ENCODE measurements at regions not wholly inside any gene's neighbourhood (a gene's known extent, or its start where the extent isn't known, plus 50 kb on each side); places are given as distances from the start of the nearest gene placed in this dataset.

- Mint-ChIP-seq H3K27me3 (no peaks in the 10 kb centered on the region), H3K36me3 (no peaks in the 10 kb centered on the region), H3K4me3 (no peak overlapping the region), H3K27ac (no peak overlapping the region), H3K4me1 (no peaks in the 10 kb centered on the region), H3K9me3 (peaks cover 0 to 5% (median 0%) of the 10 kb centered on the region in 3 donors)
Measured at GRCh38 chr4:19135895-19136633, 1114.5 kb upstream of the LCORL start.

- no peaks in the 10 kb centered on the region for H3K4me1 Mint-ChIP-seq
- no peaks in the 10 kb centered on the region for H3K36me3 Mint-ChIP-seq
- H3K9me3 Mint-ChIP-seq = peaks cover 0 to 5% (median 0%) of the 10 kb centered on the region in 3 donors
- no peak overlapping the region for H3K4me3 Mint-ChIP-seq
- H3K27ac Mint-ChIP-seq = no peak overlapping the region
- H3K27me3 Mint-ChIP-seq = no peaks in the 10 kb centered on the region
Measured at GRCh38 chr4:19134685-19135084, 1113.1 kb upstream of the LCORL start.

- Mint-ChIP-seq H3K27ac (no peak overlapping the region), H3K4me3 (no peak overlapping the region), H3K27me3 (no peaks in the 10 kb centered on the region), H3K4me1 (no peaks in the 10 kb centered on the region), H3K36me3 (no peaks in the 10 kb centered on the region), H3K9me3 (no peaks in the 10 kb centered on the region)
Measured at GRCh38 chr4:19133315-19133714, 1111.8 kb upstream of the LCORL start.

GRCh38 chr4:19130866-19131265, 1109.3 kb upstream of the LCORL start:
- H3K4me3 Mint-ChIP-seq = no peak overlapping the region
- H3K27ac Mint-ChIP-seq = no peak overlapping the region
- no peaks in the 10 kb centered on the region for H3K27me3 Mint-ChIP-seq
- no peaks in the 10 kb centered on the region for H3K4me1 Mint-ChIP-seq
- H3K9me3 Mint-ChIP-seq = no peaks in the 10 kb centered on the region
- H3K36me3 Mint-ChIP-seq = no peaks in the 10 kb centered on the region

- Mint-ChIP-seq H3K27ac (no peak overlapping the region), H3K4me1 (peaks cover 0 to 4% (median 0%) of the 10 kb centered on the region in 3 donors), H3K27me3 (peaks cover 2% of the 10 kb centered on the region), H3K36me3 (no peaks in the 10 kb centered on the region), H3K4me3 (no peak overlapping the region), H3K9me3 (peaks cover 0 to 13% (median 3%) of the 10 kb centered on the region in 3 donors)
Measured at GRCh38 chr4:19128176-19128575, 1106.6 kb upstream of the LCORL start.

GRCh38 chr4:19126903-19127302, 1105.3 kb upstream of the LCORL start:
- H3K4me1 Mint-ChIP-seq = peaks cover 0 to 4% (median 0%) of the 10 kb centered on the region in 3 donors
- no peak overlapping the region for H3K27ac Mint-ChIP-seq
- H3K36me3 Mint-ChIP-seq = no peaks in the 10 kb centered on the region
- H3K27me3 Mint-ChIP-seq = peaks cover 2% of the 10 kb centered on the region
- H3K9me3 Mint-ChIP-seq = peaks cover 0 to 13% (median 3%) of the 10 kb centered on the region in 3 donors
- H3K4me3 Mint-ChIP-seq = no peak overlapping the region

- peaks cover 2% of the 10 kb centered on the region for H3K27me3 Mint-ChIP-seq
- H3K27ac Mint-ChIP-seq = no peak overlapping the region
- peaks cover 0 to 13% (median 7%) of the 10 kb centered on the region in 3 donors for H3K9me3 Mint-ChIP-seq
- no peaks in the 10 kb centered on the region for H3K36me3 Mint-ChIP-seq
- no peak overlapping the region for H3K4me3 Mint-ChIP-seq
- H3K4me1 Mint-ChIP-seq = peaks cover 0 to 4% (median 0%) of the 10 kb centered on the region in 3 donors
Measured at GRCh38 chr4:19123681-19124080, 1102.1 kb upstream of the LCORL start.

GRCh38 chr4:19119904-19120560, 1098.5 kb upstream of the LCORL start:
- peaks cover 0 to 15% (median 9%) of the 10 kb centered on the region in 3 donors for H3K9me3 Mint-ChIP-seq
- no peaks in the 10 kb centered on the region for H3K36me3 Mint-ChIP-seq
- H3K27ac Mint-ChIP-seq = no peak overlapping the region
- no peaks in the 10 kb centered on the region for H3K27me3 Mint-ChIP-seq
- no peak overlapping the region for H3K4me3 Mint-ChIP-seq
- peaks cover 0 to 4% (median 0%) of the 10 kb centered on the region in 3 donors for H3K4me1 Mint-ChIP-seq

GRCh38 chr4:19117022-19117421, 1095.5 kb upstream of the LCORL start:
- Mint-ChIP-seq H3K27ac (no peak overlapping the region), H3K9me3 (peaks cover 0 to 6% (median 6%) of the 10 kb centered on the region in 3 donors), H3K4me1 (no peaks in the 10 kb centered on the region), H3K4me3 (no peak overlapping the region), H3K27me3 (no peaks in the 10 kb centered on the region), H3K36me3 (no peaks in the 10 kb centered on the region)

- Mint-ChIP-seq H3K36me3 (no peaks in the 10 kb centered on the region), H3K4me1 (no peaks in the 10 kb centered on the region), H3K27ac (no peak overlapping the region), H3K4me3 (no peak overlapping the region), H3K27me3 (no peaks in the 10 kb centered on the region), H3K9me3 (peaks cover 1 to 11% (median 7%) of the 10 kb centered on the region in 3 donors)
Measured at GRCh38 chr4:19104176-19104575, 1082.6 kb upstream of the LCORL start.

- peaks cover 1 to 13% (median 4%) of the 10 kb centered on the region in 3 donors for H3K9me3 Mint-ChIP-seq
- H3K27ac Mint-ChIP-seq = no peak overlapping the region
- no peak overlapping the region for H3K4me3 Mint-ChIP-seq
- H3K27me3 Mint-ChIP-seq = no peaks in the 10 kb centered on the region
- H3K36me3 Mint-ChIP-seq = no peaks in the 10 kb centered on the region
- H3K4me1 Mint-ChIP-seq = no peaks in the 10 kb centered on the region
Measured at GRCh38 chr4:19095491-19096046, 1074.0 kb upstream of the LCORL start.

- Mint-ChIP-seq H3K27me3 (no peaks in the 10 kb centered on the region), H3K27ac (no peak overlapping the region), H3K4me1 (no peaks in the 10 kb centered on the region), H3K4me3 (no peak overlapping the region), H3K36me3 (no peaks in the 10 kb centered on the region), H3K9me3 (peaks cover 0 to 8% (median 0%) of the 10 kb centered on the region in 3 donors)
Measured at GRCh38 chr4:19093951-19094350, 1072.4 kb upstream of the LCORL start.

GRCh38 chr4:19092797-19093196, 1071.2 kb upstream of the LCORL start:
- H3K36me3 Mint-ChIP-seq = no peaks in the 10 kb centered on the region
- H3K27ac Mint-ChIP-seq = no peak overlapping the region
- no peak overlapping the region for H3K4me3 Mint-ChIP-seq
- H3K9me3 Mint-ChIP-seq = peaks cover 0 to 8% (median 0%) of the 10 kb centered on the region in 3 donors
- H3K27me3 Mint-ChIP-seq = no peaks in the 10 kb centered on the region
- no peaks in the 10 kb centered on the region for H3K4me1 Mint-ChIP-seq

GRCh38 chr4:19074036-19074435, 1052.5 kb upstream of the LCORL start:
- Mint-ChIP-seq H3K4me1 (peaks cover 0 to 2% (median 0%) of the 10 kb centered on the region in 3 donors), H3K9me3 (peaks cover 1 to 5% (median 2%) of the 10 kb centered on the region in 3 donors), H3K36me3 (no peaks in the 10 kb centered on the region), H3K4me3 (no peak overlapping the region), H3K27ac (no peak overlapping the region), H3K27me3 (no peaks in the 10 kb centered on the region)

- H3K4me1 Mint-ChIP-seq = no peaks in the 10 kb centered on the region
- H3K36me3 Mint-ChIP-seq = no peaks in the 10 kb centered on the region
- peaks cover 1 to 21% (median 8%) of the 10 kb centered on the region in 3 donors for H3K9me3 Mint-ChIP-seq
Measured at GRCh38 chr4:19063662-19064061, 1042.1 kb upstream of the LCORL start.

More at GRCh38 chr4:19063662-19064061, 1042.1 kb upstream of the LCORL start:
- Mint-ChIP-seq H3K27ac (no peak overlapping the region), H3K27me3 (no peaks in the 10 kb centered on the region), H3K4me3 (no peak overlapping the region)

All from IgD-negative memory B cell (primary cell).